Naive thymus-derived CD4-positive, alpha-beta T cell (primary cell): ENCODE measurements at regions not wholly inside any gene's neighbourhood (a gene's known extent, or its start where the extent isn't known, plus 50 kb on each side); places are given as distances from the start of the nearest gene placed in this dataset.

Experiments
- ATAC-seq: fragments of 150-1000 bp; cut with Tn5 transposase; 2 replicates; pipeline ENCODE4 v1.10.0; 2021; ENCODE audit warnings: mild to moderate bottlenecking, moderate library complexity
- CTCF ChIA-PET: fragments of 350-600 bp; sonication (Branson Sonifier 250); formaldehyde crosslinking; loops from one replicate; lab custom pipeline; 2021; ENCODE audit warnings: antibody characterized with exemption; lab: Charles Lee
- POLR2A ChIA-PET: fragments of 350-600 bp; sonication (Branson Sonifier 250); formaldehyde crosslinking; loops from one replicate; lab custom pipeline; 2021; ENCODE audit warnings: antibody characterized with exemption, inconsistent platforms; lab: Charles Lee
- DNase-seq, 9 donors: peaks; one replicate each; pipeline versions ENCODE4 v3.0.0 to v3.0.0-alpha.2; 2020 to 2022; ENCODE audit warnings: mixed read lengths in 1 of 9
- H3K27ac ChIP-seq: one replicate; pipeline ENCODE4 v1.7.0; 2013; ENCODE audit warnings: mild to moderate bottlenecking, low read depth, low read length, moderate library complexity
- H3K27me3 ChIP-seq, 2 donors: one replicate each; pipeline ENCODE4 v1.7.0; 2013; ENCODE audit warnings: low read length in 2 of 2, mild to moderate bottlenecking in 2 of 2, moderate library complexity in 2 of 2; ENCODE audit not compliant: control insufficient read depth in 2 of 2, insufficient read depth in 2 of 2
- H3K36me3 ChIP-seq, 3 experiments: 1 replicate in 2 of 3; 2 replicates in 1 of 3; pipeline ENCODE4 v1.7.0; 2013; ENCODE audit warnings: low read length in 3 of 3, mild to moderate bottlenecking in 3 of 3, moderate library complexity in 1 of 3; ENCODE audit not compliant: insufficient read depth in 3 of 3, control insufficient read depth in 2 of 3
- H3K4me1 ChIP-seq, 2 donors: one replicate each; pipeline ENCODE4 v1.7.0; 2013; ENCODE audit warnings: low read length in 2 of 2, mild to moderate bottlenecking in 2 of 2, moderate library complexity in 1 of 2; ENCODE audit not compliant: control insufficient read depth in 2 of 2, insufficient read depth in 2 of 2
- H3K4me3 ChIP-seq: 2 replicates; pipeline ENCODE4 v1.7.0; 2013; ENCODE audit warnings: mild to moderate bottlenecking, low read length
- H3K9me3 ChIP-seq, 3 experiments: 1 replicate in 2 of 3; 2 replicates in 1 of 3; pipeline ENCODE4 v1.7.0; 2013; ENCODE audit warnings: low read length in 3 of 3; ENCODE audit not compliant: control insufficient read depth in 2 of 3
- H3K27ac Mint-ChIP-seq, 9 donors: one replicate each; pipeline ENCODE4 v1.8.0; 2020 to 2022; ENCODE audit warnings: mixed read lengths in 9 of 9, mild to moderate bottlenecking in 8 of 9, moderate library complexity in 5 of 9, inconsistent platforms in 2 of 9
- H3K27me3 Mint-ChIP-seq, 5 donors: one replicate each; pipeline ENCODE4 v1.8.0; 2021 to 2022; ENCODE audit warnings: mixed read lengths in 5 of 5, mild to moderate bottlenecking in 1 of 5
- H3K36me3 Mint-ChIP-seq, 5 donors: one replicate each; pipeline ENCODE4 v1.8.0; 2020 to 2022; ENCODE audit warnings: mixed read lengths in 5 of 5, mild to moderate bottlenecking in 3 of 5, inconsistent platforms in 1 of 5
- H3K4me1 Mint-ChIP-seq, 7 donors: one replicate each; pipeline ENCODE4 v1.8.0; 2020 to 2022; ENCODE audit warnings: mixed read lengths in 7 of 7, mild to moderate bottlenecking in 3 of 7, inconsistent platforms in 1 of 7
- H3K4me3 Mint-ChIP-seq, 10 donors: one replicate each; pipeline ENCODE4 v1.8.0; 2020 to 2022; ENCODE audit warnings: mild to moderate bottlenecking in 10 of 10, mixed read lengths in 10 of 10, moderate library complexity in 6 of 10, inconsistent platforms in 2 of 10
- H3K9me3 Mint-ChIP-seq, 11 donors: one replicate each; pipeline ENCODE4 v1.8.0; 2020 to 2022; ENCODE audit warnings: mixed read lengths in 11 of 11, mild to moderate bottlenecking in 4 of 11, inconsistent platforms in 1 of 11, moderate library complexity in 1 of 11
- intact Hi-C, 2 donors: fragments of 100-400 bp; cut with micrococcal nuclease; formaldehyde crosslinking; loops; one replicate each; pipeline ENCODE4 v1.15.1; 2023

- H3K27me3 Mint-ChIP-seq: peaks cover 0 to 5% (median 0%) of the 10 kb centered on the region in 5 donors
- POLR2A ChIA-PET: no interaction called here
- H3K4me3 ChIP-seq: no peak overlapping the region
- H3K36me3 Mint-ChIP-seq: no peaks in the 10 kb centered on the region
- H3K4me1 Mint-ChIP-seq: no peaks in the 10 kb centered on the region
- H3K9me3 ChIP-seq: no peaks in the 10 kb centered on the region
- no peaks in the 10 kb centered on the region for H3K4me1 ChIP-seq
- peaks cover 0 to 31% (median 11%) of the 10 kb centered on the region in 11 donors for H3K9me3 Mint-ChIP-seq
- ATAC-seq: no peak
- intact Hi-C loops: no loop called here
- CTCF ChIA-PET: no interaction called here
- no peaks in the 10 kb centered on the region for H3K27me3 ChIP-seq
- no peak overlapping the region for H3K4me3 Mint-ChIP-seq
- H3K36me3 ChIP-seq: no peaks in the 10 kb centered on the region
- DNase-seq: no peak
- H3K27ac ChIP-seq: no peak overlapping the region
- H3K27ac Mint-ChIP-seq: no peak overlapping the region
Measured at GRCh38 chr15:94987085-94987484, 755.7 kb downstream of the MCTP2 start.

GRCh38 chr15:94991718-94992117 lies 760.4 kb downstream of the MCTP2 start:
- Histone ChIP-seq H3K4me1 (no peaks in the 10 kb centered on the region), H3K27ac (no peak overlapping the region), H3K4me3 (no peak overlapping the region), H3K36me3 (no peaks in the 10 kb centered on the region), H3K27me3 (no peaks in the 10 kb centered on the region), H3K9me3 (no peaks in the 10 kb centered on the region)
- ChIA-PET CTCF (no interaction called here), POLR2A (no interaction called here)
- no peak for DNase-seq
- Mint-ChIP-seq H3K4me3 (no peak overlapping the region), H3K9me3 (peaks cover 0 to 17% (median 3%) of the 10 kb centered on the region in 11 donors), H3K27ac (no peak overlapping the region), H3K4me1 (no peaks in the 10 kb centered on the region), H3K36me3 (no peaks in the 10 kb centered on the region), H3K27me3 (peaks cover 0 to 4% (median 0%) of the 10 kb centered on the region in 5 donors)
- ATAC-seq: no peak
- intact Hi-C loops: no loop called here

- H3K9me3 Mint-ChIP-seq: peaks cover 0 to 5% (median 0%) of the 10 kb centered on the region in 11 donors
- ATAC-seq: no peak
Measured at GRCh38 chr15:95009635-95010034, 778.3 kb downstream of the MCTP2 start.

GRCh38 chr15:95013381-95013780 lies 782.0 kb downstream of the MCTP2 start:
- H3K27me3 ChIP-seq: no peaks in the 10 kb centered on the region
- H3K4me1 ChIP-seq: no peaks in the 10 kb centered on the region
- ChIA-PET POLR2A (no interaction called here), CTCF (no interaction called here)
- H3K27me3 Mint-ChIP-seq: peaks cover 0 to 25% (median 13%) of the 10 kb centered on the region in 5 donors
- ATAC-seq: no peak
- DNase-seq: no peak
- H3K9me3 ChIP-seq: no peaks in the 10 kb centered on the region
- no peaks in the 10 kb centered on the region for H3K36me3 Mint-ChIP-seq
- no peak overlapping the region for H3K4me3 ChIP-seq
- intact Hi-C loops: no loop called here
- H3K27ac ChIP-seq: no peak overlapping the region
- H3K27ac Mint-ChIP-seq: no peak overlapping the region
- no peak overlapping the region for H3K4me3 Mint-ChIP-seq
- peaks cover 0 to 4% (median 0%) of the 10 kb centered on the region in 11 donors for H3K9me3 Mint-ChIP-seq
- no peaks in the 10 kb centered on the region for H3K4me1 Mint-ChIP-seq
- no peaks in the 10 kb centered on the region for H3K36me3 ChIP-seq

More at GRCh38 chr15:95009635-95010034, 778.3 kb downstream of the MCTP2 start:
- Mint-ChIP-seq H3K27me3 (peaks cover 0 to 21% (median 13%) of the 10 kb centered on the region in 5 donors), H3K4me1 (no peaks in the 10 kb centered on the region), H3K27ac (no peak overlapping the region), H3K36me3 (no peaks in the 10 kb centered on the region), H3K4me3 (no peak overlapping the region)
- ChIA-PET CTCF (no interaction called here), POLR2A (no interaction called here)
- no peaks in the 10 kb centered on the region for H3K4me1 ChIP-seq
- H3K4me3 ChIP-seq: no peak overlapping the region
- no peaks in the 10 kb centered on the region for H3K27me3 ChIP-seq
- no peak for DNase-seq
- H3K9me3 ChIP-seq: no peaks in the 10 kb centered on the region
- H3K36me3 ChIP-seq: no peaks in the 10 kb centered on the region
- intact Hi-C loops: no loop called here
- no peak overlapping the region for H3K27ac ChIP-seq

GRCh38 chr15:95016511-95017229 lies 785.3 kb downstream of the MCTP2 start:
- POLR2A ChIA-PET: no interaction called here
- H3K4me1 Mint-ChIP-seq: peaks cover 0 to 4% (median 0%) of the 10 kb centered on the region in 7 donors
- peaks cover 0 to 6% (median 1%) of the 10 kb centered on the region in 11 donors for H3K9me3 Mint-ChIP-seq
- no peaks in the 10 kb centered on the region for H3K36me3 Mint-ChIP-seq
- H3K27me3 ChIP-seq: no peaks in the 10 kb centered on the region
- no peaks in the 10 kb centered on the region for H3K36me3 ChIP-seq
- H3K4me3 ChIP-seq: no peak overlapping the region
- no peaks in the 10 kb centered on the region for H3K9me3 ChIP-seq
- H3K27ac Mint-ChIP-seq: no peak overlapping the region
- no peaks in the 10 kb centered on the region for H3K4me1 ChIP-seq
- DNase-seq (no peak), ATAC-seq (no peak)
- no peak overlapping the region for H3K4me3 Mint-ChIP-seq
- H3K27me3 Mint-ChIP-seq: peaks cover 0 to 20% (median 3%) of the 10 kb centered on the region in 5 donors
- intact Hi-C loops: no loop called here
- no peak overlapping the region for H3K27ac ChIP-seq
- CTCF ChIA-PET: no interaction called here

GRCh38 chr15:95017666-95018328 lies 786.4 kb downstream of the MCTP2 start:
- ChIA-PET POLR2A (no interaction called here), CTCF (no interaction called here)
- H3K27ac Mint-ChIP-seq: no peak overlapping the region
- peaks cover 0 to 4% (median 0%) of the 10 kb centered on the region in 7 donors for H3K4me1 Mint-ChIP-seq
- H3K36me3 ChIP-seq: no peaks in the 10 kb centered on the region
- H3K4me3 Mint-ChIP-seq: no peak overlapping the region
- no peak overlapping the region for H3K27ac ChIP-seq
- peaks cover 0 to 10% (median 5%) of the 10 kb centered on the region in 11 donors for H3K9me3 Mint-ChIP-seq
- no peak overlapping the region for H3K4me3 ChIP-seq
- intact Hi-C loops: no loop called here
- H3K36me3 Mint-ChIP-seq: no peaks in the 10 kb centered on the region
- H3K27me3 ChIP-seq: no peaks in the 10 kb centered on the region
- peaks cover 0 to 9% (median 0%) of the 10 kb centered on the region in 5 donors for H3K27me3 Mint-ChIP-seq
- DNase-seq (no peak), ATAC-seq (no peak)
- no peaks in the 10 kb centered on the region for H3K4me1 ChIP-seq
- H3K9me3 ChIP-seq: no peaks in the 10 kb centered on the region
